GM21576 (cell line): ENCODE measurements at regions not wholly inside any gene's neighbourhood (a gene's known extent, or its start where the extent isn't known, plus 50 kb on each side); places are given as distances from the start of the nearest gene placed in this dataset.
"Not testable (repeated sequence)": the region's sequence is repeated elsewhere in the genome, so short reads cannot be mapped to it uniquely, and the experiment has no call there.

Experiments used
- ATAC-seq: cut with Tn5 transposase; IDR thresholded peaks from one replicate; pipeline ENCODE4 v1.9.1; 2021; ENCODE audit warnings: mild to moderate bottlenecking, moderate library complexity; ENCODE audit not compliant: unreplicated experiment

GRCh38 chr22:22193923-22194322 is 50.7 kb upstream of the VPREB1 start:
- no peak for ATAC-seq

GRCh38 chr22:22193462-22193861 is 51.1 kb upstream of the VPREB1 start:
- ATAC-seq: not testable (repeated sequence)

- ATAC-seq: not testable (repeated sequence)
Observed at GRCh38 chr22:22193006-22193405, 51.6 kb upstream of the VPREB1 start.

- not testable (repeated sequence) for ATAC-seq
Observed at GRCh38 chr22:22189796-22190195, 54.8 kb upstream of the VPREB1 start.

- not testable (repeated sequence) for ATAC-seq
Observed at GRCh38 chr22:22187863-22188262, 56.7 kb upstream of the VPREB1 start.

GRCh38 chr22:22187299-22187698 is 57.3 kb upstream of the VPREB1 start:
- ATAC-seq: no peak

GRCh38 chr22:22185844-22186499 is 58.6 kb upstream of the VPREB1 start:
- no peak for ATAC-seq

GRCh38 chr22:22185217-22185616 is 59.4 kb upstream of the VPREB1 start:
- no peak for ATAC-seq

GRCh38 chr22:22184277-22184807 is 60.2 kb upstream of the VPREB1 start:
- ATAC-seq: no peak

GRCh38 chr22:22182990-22183264 is 61.7 kb upstream of the VPREB1 start:
- ATAC-seq: no peak

GRCh38 chr22:22182218-22182989 is 62.2 kb upstream of the VPREB1 start:
- no peak for ATAC-seq

GRCh38 chr22:22181341-22181850 is 63.2 kb upstream of the VPREB1 start:
- no peak for ATAC-seq

- ATAC-seq: no peak
Observed at GRCh38 chr22:22180738-22181285, 63.8 kb upstream of the VPREB1 start.

- ATAC-seq: no peak
Observed at GRCh38 chr22:22179858-22180257, 64.7 kb upstream of the VPREB1 start.

GRCh38 chr22:22178992-22179391 is 65.6 kb upstream of the VPREB1 start:
- no peak for ATAC-seq

GRCh38 chr22:22178355-22178965 is 66.1 kb upstream of the VPREB1 start:
- ATAC-seq: no peak

- no peak for ATAC-seq
Observed at GRCh38 chr22:22176929-22177616, 67.5 kb upstream of the VPREB1 start.

- ATAC-seq: not testable (repeated sequence)
Observed at GRCh38 chr22:22172896-22173628, 71.5 kb upstream of the VPREB1 start.

GRCh38 chr22:22171357-22172218 is 73.0 kb upstream of the VPREB1 start:
- no peak for ATAC-seq
